PC-9 (cell line): ENCODE measurements at regions not wholly inside any gene's neighbourhood (a gene's known extent, or its start where the extent isn't known, plus 50 kb on each side); places are given as distances from the start of the nearest gene placed in this dataset.

Experiments used
- BruUV-seq: library from RNA; stranded (reverse); fragments of 400-500 nt; replicated peaks from 2 replicates; lab custom pipeline; 2021; lab: Mats Ljungman, UMichigan
- CTCF ChIA-PET: fragments of 300-600 bp; sonication (Branson Sonifier 250); formaldehyde crosslinking; loops from one replicate; lab custom pipeline; 2022; ENCODE audit warnings: antibody characterized with exemption; lab: Charles Lee
- POLR2A ChIA-PET: fragments of 300-600 bp; sonication (Branson Sonifier 250); formaldehyde crosslinking; loops from one replicate; lab custom pipeline; 2022; ENCODE audit warnings: antibody characterized with exemption; ENCODE audit not compliant: unreplicated experiment; lab: Charles Lee
- DNase-seq, 2 experiments: peaks; one replicate each; pipeline versions ENCODE4 v3.0.0 to v3.0.0-alpha.2; 2015 to 2022; ENCODE audit warnings: mixed read lengths in 1 of 2
- H2AFZ ChIP-seq: fragments of 200-600 bp; sonication (generic); 2 replicates; pipeline ENCODE4 v1.8.1; 2017; ENCODE audit warnings: antibody characterized with exemption
- H3F3A ChIP-seq: fragments of 200-600 bp; sonication (generic); 2 replicates; pipeline ENCODE4 v1.8.1; 2017; ENCODE audit warnings: antibody characterized with exemption, mild to moderate bottlenecking, low read depth; ENCODE audit not compliant: insufficient read depth
- H3K27ac ChIP-seq: fragments of 200-600 bp; sonication (generic); 2 replicates; pipeline ENCODE4 v1.6.1; 2016; ENCODE audit warnings: mixed run types
- H3K27me3 ChIP-seq: fragments of 200-600 bp; sonication (generic); 2 replicates; pipeline ENCODE4 v1.6.1; 2016; ENCODE audit warnings: low read depth, mixed run types; ENCODE audit not compliant: insufficient read depth
- H3K36me3 ChIP-seq: fragments of 200-600 bp; sonication (generic); 2 replicates; pipeline ENCODE4 v1.6.1; 2016; ENCODE audit warnings: low read depth, mixed run types
- H3K4me1 ChIP-seq: fragments of 200-600 bp; sonication (generic); replicated peaks from 2 replicates; pipeline ENCODE4 v1.6.1; 2016; ENCODE audit warnings: mixed run types; ENCODE audit not compliant: insufficient read depth
- H3K4me2 ChIP-seq: fragments of 200-600 bp; sonication (generic); 2 replicates; pipeline ENCODE4 v1.6.1; 2017; ENCODE audit warnings: mixed run types
- H3K4me3 ChIP-seq: fragments of 200-600 bp; sonication (generic); 2 replicates; pipeline ENCODE4 v1.6.1; 2016; ENCODE audit warnings: mixed run types
- H3K79me2 ChIP-seq: fragments of 200-600 bp; sonication (generic); 2 replicates; pipeline ENCODE4 v1.6.1; 2017; ENCODE audit warnings: low read depth, mixed run types
- H3K9me2 ChIP-seq: fragments of 200-600 bp; sonication (generic); 2 replicates; pipeline ENCODE4 v1.8.1; 2017; ENCODE audit warnings: mild to moderate bottlenecking; ENCODE audit not compliant: insufficient read depth
- H3K9me3 ChIP-seq: fragments of 200-600 bp; sonication (generic); 2 replicates; pipeline ENCODE4 v1.8.1; 2016; ENCODE audit warnings: low read depth; ENCODE audit not compliant: insufficient read depth
- H4K20me1 ChIP-seq: fragments of 200-600 bp; sonication (generic); 2 replicates; pipeline ENCODE4 v1.8.1; 2017; ENCODE audit not compliant: insufficient read depth
- CTCF ChIP-seq: fragments of 200-600 bp; sonication (generic); conservative IDR thresholded peaks from 2 replicates; pipeline ENCODE4 v1.6.1; 2017; ENCODE audit warnings: mixed run types, antibody characterized with exemption, mild to moderate bottlenecking, moderate library complexity
- EZH2 ChIP-seq: fragments of 200-600 bp; sonication (generic); IDR thresholded peaks from 2 replicates; pipeline ENCODE4 v1.8.0; 2017; ENCODE audit warnings: antibody characterized with exemption, low read depth
- intact Hi-C: fragments of 100-400 bp; cut with micrococcal nuclease; formaldehyde crosslinking; loops from one replicate; pipeline ENCODE4 v1.10.0; 2022; ENCODE audit not compliant: unreplicated experiment

- no TSS peak for BruUV-seq
- Histone ChIP-seq H3K4me1 (no peaks in the 10 kb centered on the region), H3K9me3 (no peaks in the 10 kb centered on the region), H3K4me2 (no peak overlapping the region), H4K20me1 (no peaks in the 10 kb centered on the region), H2AFZ (no peak overlapping the region), H3K27me3 (peaks cover 22% of the 10 kb centered on the region), H3K27ac (no peak overlapping the region), H3K4me3 (no peak overlapping the region), H3F3A (no peaks in the 10 kb centered on the region), H3K36me3 (no peaks in the 10 kb centered on the region), H3K9me2 (no peaks in the 10 kb centered on the region), H3K79me2 (no peaks in the 10 kb centered on the region)
- TF ChIP-seq EZH2 (no peak), CTCF (no peak)
- no peak for DNase-seq
- intact Hi-C loops = no loop called here
- ChIA-PET CTCF (no interaction called here), POLR2A (no interaction called here)
Measured at GRCh38 chr14:98955036-98955740, 316.8 kb downstream of the BCL11B start.

- H3K4me2 ChIP-seq = no peak overlapping the region
- H3K4me1 ChIP-seq = no peaks in the 10 kb centered on the region
- BruUV-seq = no TSS peak
- no peak overlapping the region for H3K27ac ChIP-seq
- H3K4me3 ChIP-seq = no peak overlapping the region
- H3K79me2 ChIP-seq = no peaks in the 10 kb centered on the region
- H2AFZ ChIP-seq = no peak overlapping the region
- no peak for DNase-seq
- ChIA-PET POLR2A (no interaction called here), CTCF (no interaction called here)
- TF ChIP-seq CTCF (no peak), EZH2 (no peak)
- intact Hi-C loops = no loop called here
- no peaks in the 10 kb centered on the region for H3F3A ChIP-seq
- H3K36me3 ChIP-seq = no peaks in the 10 kb centered on the region
- no peaks in the 10 kb centered on the region for H4K20me1 ChIP-seq
- no peaks in the 10 kb centered on the region for H3K9me3 ChIP-seq
- H3K27me3 ChIP-seq = peaks cover 22% of the 10 kb centered on the region
- H3K9me2 ChIP-seq = no peaks in the 10 kb centered on the region
Measured at GRCh38 chr14:98955741-98956070, 316.3 kb downstream of the BCL11B start.

- DNase-seq = no peak
- H3K9me3 ChIP-seq = no peaks in the 10 kb centered on the region
- H4K20me1 ChIP-seq = no peaks in the 10 kb centered on the region
- intact Hi-C loops = no loop called here
- H3K9me2 ChIP-seq = no peaks in the 10 kb centered on the region
- ChIA-PET POLR2A (no interaction called here), CTCF (no interaction called here)
- no peak overlapping the region for H2AFZ ChIP-seq
- no peaks in the 10 kb centered on the region for H3K79me2 ChIP-seq
- BruUV-seq = no TSS peak
- H3K36me3 ChIP-seq = no peaks in the 10 kb centered on the region
- no peak overlapping the region for H3K4me3 ChIP-seq
- H3K4me2 ChIP-seq = no peak overlapping the region
- TF ChIP-seq EZH2 (no peak), CTCF (no peak)
- H3K27ac ChIP-seq = no peak overlapping the region
- H3K4me1 ChIP-seq = no peaks in the 10 kb centered on the region
- no peaks in the 10 kb centered on the region for H3F3A ChIP-seq
- H3K27me3 ChIP-seq = peaks cover 22% of the 10 kb centered on the region
Measured at GRCh38 chr14:98956181-98956580, 315.8 kb downstream of the BCL11B start.
